Epithelial cell of esophagus (primary cell): ENCODE measurements at regions not wholly inside any gene's neighbourhood (a gene's known extent, or its start where the extent isn't known, plus 50 kb on each side); places are given as distances from the start of the nearest gene placed in this dataset.

Experiments used
- DNase-seq: peaks from one replicate; pipeline ENCODE4 v3.0.0; 2010; ENCODE audit warnings: low read depth
- H3K4me3 ChIP-seq: 2 replicates; pipeline ENCODE4 v1.5.1; 2011; ENCODE audit warnings: mild to moderate bottlenecking, low read length, control low read depth
- TF ChIP-seq, protein P1 (sequence below): IDR thresholded peaks from 2 replicates; pipeline ENCODE4 v1.5.1; 2011; ENCODE audit warnings: low read depth, mild to moderate bottlenecking, low read length, control low read depth, inconsistent platforms; ENCODE audit not compliant: insufficient read depth; ENCODE audit errors: missing control alignments

DNA sequence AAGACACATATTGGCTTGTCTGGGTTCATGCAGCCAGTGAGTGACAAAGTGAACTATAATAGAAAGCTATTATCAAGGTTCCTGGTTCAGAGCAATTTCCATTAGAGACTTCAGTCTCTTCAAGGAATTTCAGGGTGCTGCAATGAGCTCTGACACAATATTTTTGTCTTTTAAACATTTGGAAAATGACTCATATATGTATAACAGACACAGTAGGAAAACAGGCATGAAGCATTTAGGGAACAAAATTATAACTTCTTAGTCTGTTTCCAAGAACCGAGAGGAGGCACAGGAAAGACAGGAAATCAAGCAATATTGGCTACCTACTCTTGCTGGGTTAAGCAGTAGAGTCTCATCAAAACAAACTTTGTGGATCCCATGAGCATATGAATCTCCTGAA is 170.4 kb downstream of the PTPRC start:
- DNase-seq = peak; percentile 9
- TF ChIP-seq, protein P1, sequence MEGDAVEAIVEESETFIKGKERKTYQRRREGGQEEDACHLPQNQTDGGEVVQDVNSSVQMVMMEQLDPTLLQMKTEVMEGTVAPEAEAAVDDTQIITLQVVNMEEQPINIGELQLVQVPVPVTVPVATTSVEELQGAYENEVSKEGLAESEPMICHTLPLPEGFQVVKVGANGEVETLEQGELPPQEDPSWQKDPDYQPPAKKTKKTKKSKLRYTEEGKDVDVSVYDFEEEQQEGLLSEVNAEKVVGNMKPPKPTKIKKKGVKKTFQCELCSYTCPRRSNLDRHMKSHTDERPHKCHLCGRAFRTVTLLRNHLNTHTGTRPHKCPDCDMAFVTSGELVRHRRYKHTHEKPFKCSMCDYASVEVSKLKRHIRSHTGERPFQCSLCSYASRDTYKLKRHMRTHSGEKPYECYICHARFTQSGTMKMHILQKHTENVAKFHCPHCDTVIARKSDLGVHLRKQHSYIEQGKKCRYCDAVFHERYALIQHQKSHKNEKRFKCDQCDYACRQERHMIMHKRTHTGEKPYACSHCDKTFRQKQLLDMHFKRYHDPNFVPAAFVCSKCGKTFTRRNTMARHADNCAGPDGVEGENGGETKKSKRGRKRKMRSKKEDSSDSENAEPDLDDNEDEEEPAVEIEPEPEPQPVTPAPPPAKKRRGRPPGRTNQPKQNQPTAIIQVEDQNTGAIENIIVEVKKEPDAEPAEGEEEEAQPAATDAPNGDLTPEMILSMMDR = no peak

GRCh38 chr1:198811449-198811848 is 172.6 kb downstream of the PTPRC start:
- DNase-seq = no peak
- no peak overlapping the region for H3K4me3 ChIP-seq
- TF ChIP-seq, protein P1 = no peak

More for the DNA sequence above, 170.4 kb downstream of the PTPRC start:
- H3K4me3 ChIP-seq = no peak overlapping the region

GRCh38 chr1:198823626-198824025 is 184.8 kb downstream of the PTPRC start:
- no peak overlapping the region for H3K4me3 ChIP-seq
- TF ChIP-seq, protein P1 = no peak
- DNase-seq = no peak

GRCh38 chr1:198825254-198825653 is 186.4 kb downstream of the PTPRC start:
- DNase-seq = no peak
- TF ChIP-seq, protein P1 = no peak
- H3K4me3 ChIP-seq = no peak overlapping the region

- TF ChIP-seq, protein P1 = no peak
- no peak overlapping the region for H3K4me3 ChIP-seq
- no peak for DNase-seq
Observed at GRCh38 chr1:198829356-198829755, 190.5 kb downstream of the PTPRC start.

- no peak overlapping the region for H3K4me3 ChIP-seq
- peak; percentile 42 for DNase-seq
- TF ChIP-seq, protein P1 = peak; percentile 6
Observed at GRCh38 chr1:198829944-198830343, 191.1 kb downstream of the PTPRC start.

DNA sequence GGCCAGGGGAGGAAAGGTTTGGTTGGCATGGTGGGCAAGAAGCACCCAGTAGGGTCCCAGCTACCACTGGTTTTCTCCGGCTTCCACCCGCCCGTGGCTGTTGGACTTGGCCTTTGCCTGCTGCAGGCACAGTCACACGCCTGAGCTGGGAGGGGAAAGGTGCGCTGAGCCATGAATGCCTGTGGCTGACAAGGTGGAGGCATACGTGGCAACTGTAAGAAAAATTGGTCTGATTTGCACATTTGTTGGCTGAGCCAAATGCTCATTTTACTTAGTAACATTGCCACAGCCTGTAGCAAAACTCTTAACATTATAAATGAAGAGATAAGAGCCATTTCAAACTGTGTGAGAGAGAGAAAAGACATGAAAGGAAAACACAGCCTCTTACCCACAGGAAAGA is 191.6 kb downstream of the PTPRC start:
- H3K4me3 ChIP-seq = no peak overlapping the region
- DNase-seq = peak; percentile 21
- TF ChIP-seq, protein P1 = no peak
